ENCODE measurements at regions not wholly inside any gene's neighbourhood (a gene's known extent, or its start where the extent isn't known, plus 50 kb on each side); places are given as distances from the start of the nearest gene placed in this dataset.

GRCh38 chr2:238652053-238652770 lies 195.7 kb upstream of the TWIST2 start:
- H3K79me2 ChIP-seq (ENCODE audit: insufficient read depth, low read length), result no peaks in the 10 kb centered on the region
- H3K4me2 ChIP-seq (replicated peaks; ENCODE audit: extremely low read depth, low read length, poor library complexity, severe bottlenecking), result no peak overlapping the region
- H3K4me3 ChIP-seq (replicated peaks in 1 of 3; ENCODE audit: low read depth in 2 of 3, low read length in 3 of 3), result no peak overlapping the region
- H3K27ac Mint-ChIP-seq, result no peak overlapping the region
- H3K9ac ChIP-seq (ENCODE audit: insufficient read depth, low read length, poor library complexity, severe bottlenecking), result no peak overlapping the region
- intact Hi-C loops (cut with micrococcal nuclease), result no loop called here
- H3K9me3 ChIP-seq (replicated peaks in 1 of 2; ENCODE audit: control insufficient read depth in 1 of 2, insufficient read depth in 1 of 2, low read length in 2 of 2), result peaks cover 0 to 5% of the 10 kb centered on the region in 2 donors
- no peak for TF ChIP-seq CTCF (IDR thresholded peaks at IDR 0.05)
- no peaks in the 10 kb centered on the region for H3K4me1 ChIP-seq (ENCODE audit: control insufficient read depth in 1 of 2, insufficient read depth in 2 of 2, low read length in 2 of 2)
- no peak overlapping the region for H2AFZ ChIP-seq (ENCODE audit: insufficient read depth, low read depth, low read length, poor library complexity, severe bottlenecking)
- no peaks in the 10 kb centered on the region for H3K36me3 ChIP-seq (replicated peaks in 1 of 2; ENCODE audit: control insufficient read depth in 1 of 2, insufficient read depth in 2 of 2, low read length in 2 of 2)
- H3K27ac ChIP-seq (ENCODE audit: low read depth in 1 of 2, low read length in 2 of 2), result no peak overlapping the region
- no peaks in the 10 kb centered on the region for H4K20me1 ChIP-seq (ENCODE audit: insufficient read depth, low read length)
- H3K4me3 Mint-ChIP-seq, result no peak overlapping the region
- H3K36me3 Mint-ChIP-seq, result no peaks in the 10 kb centered on the region
- H3K27me3 ChIP-seq (ENCODE audit: control insufficient read depth in 2 of 2, insufficient read depth in 2 of 2, low read length in 2 of 2), result no peaks in the 10 kb centered on the region
- H3K4me1 Mint-ChIP-seq, result no peaks in the 10 kb centered on the region
- WGBS (ENCODE audit: insufficient coverage), result 93% methylated on average over 14 of the region's 15 CpGs
- peaks cover 0 to 11% (median 3%) of the 10 kb centered on the region in 7 donors for H3K9me3 Mint-ChIP-seq
- H3K27me3 Mint-ChIP-seq (ENCODE audit: low read depth in 3 of 3), result peaks cover 7 to 16% (median 11%) of the 10 kb centered on the region in 3 donors
- no peak for DNase-seq

- Mint-ChIP-seq H3K4me3 (no peak overlapping the region), H3K27ac (no peak overlapping the region), H3K36me3 (no peaks in the 10 kb centered on the region), H3K4me1 (no peaks in the 10 kb centered on the region), H3K9me3 (peaks cover 0 to 11% (median 3%) of the 10 kb centered on the region in 7 donors), H3K27me3 (ENCODE audit: low read depth in 3 of 3) (peaks cover 7 to 18% (median 15%) of the 10 kb centered on the region in 3 donors)
- Histone ChIP-seq H3K9me3 (replicated peaks in 1 of 2; ENCODE audit: control insufficient read depth in 1 of 2, insufficient read depth in 1 of 2, low read length in 2 of 2) (peaks cover 0 to 5% of the 10 kb centered on the region in 2 donors), H3K4me2 (replicated peaks; ENCODE audit: extremely low read depth, low read length, poor library complexity, severe bottlenecking) (no peak overlapping the region), H2AFZ (ENCODE audit: insufficient read depth, low read depth, low read length, poor library complexity, severe bottlenecking) (no peak overlapping the region), H3K79me2 (ENCODE audit: insufficient read depth, low read length) (no peaks in the 10 kb centered on the region), H3K9ac (ENCODE audit: insufficient read depth, low read length, poor library complexity, severe bottlenecking) (no peak overlapping the region), H4K20me1 (ENCODE audit: insufficient read depth, low read length) (no peaks in the 10 kb centered on the region), H3K27ac (ENCODE audit: low read depth in 1 of 2, low read length in 2 of 2) (no peak overlapping the region), H3K36me3 (replicated peaks in 1 of 2; ENCODE audit: control insufficient read depth in 1 of 2, insufficient read depth in 2 of 2, low read length in 2 of 2) (no peaks in the 10 kb centered on the region), H3K27me3 (ENCODE audit: control insufficient read depth in 2 of 2, insufficient read depth in 2 of 2, low read length in 2 of 2) (no peaks in the 10 kb centered on the region), H3K4me3 (replicated peaks in 1 of 3; ENCODE audit: low read depth in 2 of 3, low read length in 3 of 3) (no peak overlapping the region), H3K4me1 (ENCODE audit: control insufficient read depth in 1 of 2, insufficient read depth in 2 of 2, low read length in 2 of 2) (no peaks in the 10 kb centered on the region)
- no peak for TF ChIP-seq CTCF (IDR thresholded peaks at IDR 0.05)
- WGBS (ENCODE audit: insufficient coverage), result 96% methylated on average over 4 of the region's 13 CpGs
- intact Hi-C loops (cut with micrococcal nuclease), result no loop called here
- DNase-seq, result no peak
Observed at GRCh38 chr2:238652771-238653157, 195.1 kb upstream of the TWIST2 start.

All from CD14-positive monocyte (primary cell).